Natural killer cell (primary cell): ENCODE measurements at regions not wholly inside any gene's neighbourhood (a gene's known extent, or its start where the extent isn't known, plus 50 kb on each side); places are given as distances from the start of the nearest gene placed in this dataset.

Experiments
- ATAC-seq, 3 donors: fragments of 150-1000 bp in 2 of 3; fragments of 200-7000 bp in 1 of 3; cut with Tn5 transposase; 1 replicate in 1 of 3; 2 replicates in 2 of 3; pipeline ENCODE4 v1.10.0; 2021; ENCODE audit warnings: mild to moderate bottlenecking in 2 of 3, moderate library complexity in 2 of 3
- DNase-seq, 2 donors: peaks; one replicate each; pipeline versions ENCODE4 v3.0.0 to v3.0.0-alpha.2; 2013 to 2021; ENCODE audit warnings: mixed read lengths in 1 of 2
- H3K27ac ChIP-seq: one replicate; pipeline ENCODE4 v1.5.1; 2013; ENCODE audit warnings: mild to moderate bottlenecking, low read length
- H3K27me3 ChIP-seq: one replicate; pipeline ENCODE4 v1.6.1; 2013; ENCODE audit warnings: low read length; ENCODE audit not compliant: control insufficient read depth, insufficient read depth
- H3K36me3 ChIP-seq: one replicate; pipeline ENCODE4 v1.6.1; 2013; ENCODE audit warnings: low read length; ENCODE audit not compliant: control insufficient read depth, insufficient read depth
- H3K4me1 ChIP-seq: one replicate; pipeline ENCODE4 v1.6.1; 2013; ENCODE audit warnings: low read length; ENCODE audit not compliant: control insufficient read depth, insufficient read depth
- H3K4me3 ChIP-seq: one replicate; pipeline ENCODE4 v1.5.1; 2013; ENCODE audit warnings: low read length
- H3K9me3 ChIP-seq: one replicate; pipeline ENCODE4 v1.6.1; 2013; ENCODE audit warnings: low read length; ENCODE audit not compliant: control insufficient read depth, insufficient read depth
- H3K27ac Mint-ChIP-seq, 2 donors: one replicate each; pipeline ENCODE4 v1.8.0; 2022; ENCODE audit warnings: mild to moderate bottlenecking in 2 of 2, mixed read lengths in 2 of 2, moderate library complexity in 1 of 2
- H3K27me3 Mint-ChIP-seq, 2 donors: one replicate each; pipeline ENCODE4 v1.8.0; 2022; ENCODE audit warnings: low read depth in 2 of 2, mixed read lengths in 2 of 2
- H3K36me3 Mint-ChIP-seq: one replicate; pipeline ENCODE4 v1.8.0; 2022; ENCODE audit warnings: mixed read lengths
- H3K4me1 Mint-ChIP-seq, 2 donors: one replicate each; pipeline ENCODE4 v1.8.0; 2022; ENCODE audit warnings: mixed read lengths in 2 of 2
- H3K4me3 Mint-ChIP-seq: one replicate; pipeline ENCODE4 v1.8.0; 2022; ENCODE audit warnings: mild to moderate bottlenecking, moderate library complexity, mixed read lengths
- H3K9me3 Mint-ChIP-seq, 2 donors: one replicate each; pipeline ENCODE4 v1.8.0; 2022; ENCODE audit warnings: mixed read lengths in 2 of 2
- WGBS: methylation state at CpG from one replicate; pipeline ENCODE4 v1.1.7; 2013; ENCODE audit warnings: missing lambda C conversion rate; ENCODE audit not compliant: insufficient coverage; 5-methylcytosine and 5-hydroxymethylcytosine counted together
- intact Hi-C: fragments of 100-400 bp; cut with micrococcal nuclease; formaldehyde crosslinking; loops from one replicate; pipeline ENCODE4 v1.14.2; 2022
- TF ChIP-seq, protein P1 (sequence below): fragments of 200-600 bp; IDR thresholded peaks from one replicate; pipeline ENCODE4 v1.8.0; 2022; ENCODE audit warnings: antibody characterized with exemption

DNA sequence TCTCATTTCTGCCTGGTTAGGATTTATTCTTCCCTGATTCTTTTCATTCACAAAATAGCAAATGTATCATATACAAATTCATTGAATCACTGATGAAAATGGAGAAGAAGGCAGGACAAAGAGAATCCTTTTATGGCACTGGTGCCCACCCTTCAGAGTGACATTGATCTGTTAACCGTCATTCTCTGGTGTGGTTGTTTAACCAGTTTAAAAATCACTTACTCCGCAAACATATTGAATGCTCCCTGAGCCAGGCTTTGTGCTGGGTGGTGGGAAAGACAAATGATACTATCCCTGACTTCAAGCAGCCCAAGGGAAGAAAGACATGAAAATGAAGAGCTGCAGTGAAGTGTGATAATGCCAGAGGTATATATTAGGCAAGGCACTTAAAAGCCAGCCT is 187.5 kb upstream of the SLC38A2 start:
- intact Hi-C loops, result loop anchor here (5.0 kb wide), 1 partner anchor 88 kb away; no protein-coding TSS in a partner anchor
- TF ChIP-seq, protein P1, sequence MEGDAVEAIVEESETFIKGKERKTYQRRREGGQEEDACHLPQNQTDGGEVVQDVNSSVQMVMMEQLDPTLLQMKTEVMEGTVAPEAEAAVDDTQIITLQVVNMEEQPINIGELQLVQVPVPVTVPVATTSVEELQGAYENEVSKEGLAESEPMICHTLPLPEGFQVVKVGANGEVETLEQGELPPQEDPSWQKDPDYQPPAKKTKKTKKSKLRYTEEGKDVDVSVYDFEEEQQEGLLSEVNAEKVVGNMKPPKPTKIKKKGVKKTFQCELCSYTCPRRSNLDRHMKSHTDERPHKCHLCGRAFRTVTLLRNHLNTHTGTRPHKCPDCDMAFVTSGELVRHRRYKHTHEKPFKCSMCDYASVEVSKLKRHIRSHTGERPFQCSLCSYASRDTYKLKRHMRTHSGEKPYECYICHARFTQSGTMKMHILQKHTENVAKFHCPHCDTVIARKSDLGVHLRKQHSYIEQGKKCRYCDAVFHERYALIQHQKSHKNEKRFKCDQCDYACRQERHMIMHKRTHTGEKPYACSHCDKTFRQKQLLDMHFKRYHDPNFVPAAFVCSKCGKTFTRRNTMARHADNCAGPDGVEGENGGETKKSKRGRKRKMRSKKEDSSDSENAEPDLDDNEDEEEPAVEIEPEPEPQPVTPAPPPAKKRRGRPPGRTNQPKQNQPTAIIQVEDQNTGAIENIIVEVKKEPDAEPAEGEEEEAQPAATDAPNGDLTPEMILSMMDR, result no peak
- WGBS, result 100% methylated on average over 2 of the region's 2 CpGs

DNA sequence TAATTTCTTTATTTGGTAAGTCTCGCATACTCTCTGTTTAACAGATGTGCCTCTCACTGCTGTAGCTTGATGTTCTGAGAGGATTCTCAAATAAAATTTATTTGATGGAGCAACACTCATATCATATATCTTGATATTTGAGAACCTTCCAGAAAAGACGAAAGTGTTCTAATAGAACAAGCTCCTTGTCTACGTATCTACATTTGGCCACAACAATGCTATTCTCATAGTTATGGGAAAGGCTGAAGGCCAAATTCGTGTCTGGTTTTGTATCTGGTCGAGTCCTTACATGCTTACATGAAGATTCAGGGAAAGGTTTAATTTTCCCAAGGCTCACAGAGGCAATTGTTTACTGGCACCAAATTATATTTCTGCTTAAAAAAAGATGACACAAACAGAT is 186.7 kb upstream of the SLC38A2 start:
- no peaks in the 10 kb centered on the region for H3K9me3 ChIP-seq
- H3K36me3 ChIP-seq, result no peaks in the 10 kb centered on the region
- TF ChIP-seq, protein P1, result no peak
- ATAC-seq (no peak), DNase-seq (no peak)
- H3K27ac ChIP-seq, result no peak overlapping the region
- no peak overlapping the region for H3K4me3 ChIP-seq
- WGBS, result 84% methylated on average over 4 of the region's 5 CpGs
- Mint-ChIP-seq H3K27me3 (no peaks in the 10 kb centered on the region), H3K4me3 (no peak overlapping the region), H3K36me3 (no peaks in the 10 kb centered on the region), H3K4me1 (peaks cover 10 to 22% of the 10 kb centered on the region in 2 donors), H3K27ac (no peak overlapping the region), H3K9me3 (peaks cover 0 to 2% of the 10 kb centered on the region in 2 donors)
- H3K4me1 ChIP-seq, result no peaks in the 10 kb centered on the region
- no peaks in the 10 kb centered on the region for H3K27me3 ChIP-seq
- intact Hi-C loops, result no loop called here

More for the DNA sequence above, 187.5 kb upstream of the SLC38A2 start:
- Histone ChIP-seq H3K4me3 (no peak overlapping the region), H3K27me3 (no peaks in the 10 kb centered on the region), H3K9me3 (no peaks in the 10 kb centered on the region), H3K27ac (no peak overlapping the region), H3K4me1 (no peaks in the 10 kb centered on the region), H3K36me3 (no peaks in the 10 kb centered on the region)
- no peak for ATAC-seq
- Mint-ChIP-seq H3K27ac (no peak overlapping the region), H3K4me1 (peaks cover 12 to 22% of the 10 kb centered on the region in 2 donors), H3K4me3 (no peak overlapping the region), H3K36me3 (peaks cover 5% of the 10 kb centered on the region), H3K9me3 (peaks cover 2 to 4% of the 10 kb centered on the region in 2 donors), H3K27me3 (no peaks in the 10 kb centered on the region)
- DNase-seq, result no peak

DNA sequence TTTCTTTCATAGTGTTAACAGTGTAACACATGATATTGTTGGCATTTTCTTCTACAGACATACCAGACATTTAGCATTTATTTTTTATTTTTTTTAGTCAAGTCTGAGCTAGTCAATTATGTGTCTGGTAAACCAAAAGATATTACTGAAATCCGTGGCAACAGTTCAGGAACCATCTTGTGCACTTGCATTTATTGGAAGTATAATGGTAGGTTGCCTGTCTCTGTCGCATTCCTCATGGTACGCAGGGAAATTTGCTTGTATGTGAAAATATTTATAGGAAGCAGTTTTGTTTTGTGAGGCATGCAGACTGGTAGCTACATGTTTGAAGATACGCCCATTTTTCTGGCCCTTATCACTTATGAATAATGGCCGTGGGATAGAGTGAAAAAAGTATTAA is 186.1 kb upstream of the SLC38A2 start:
- Histone ChIP-seq H3K36me3 (no peaks in the 10 kb centered on the region), H3K4me3 (no peak overlapping the region), H3K27me3 (no peaks in the 10 kb centered on the region), H3K27ac (no peak overlapping the region), H3K9me3 (no peaks in the 10 kb centered on the region), H3K4me1 (no peaks in the 10 kb centered on the region)
- DNase-seq (no peak), ATAC-seq (no peak)
- no peak overlapping the region for H3K27ac Mint-ChIP-seq
- H3K9me3 Mint-ChIP-seq, result peaks cover 0 to 2% of the 10 kb centered on the region in 2 donors
- intact Hi-C loops, result no loop called here
- H3K27me3 Mint-ChIP-seq, result no peaks in the 10 kb centered on the region
- TF ChIP-seq, protein P1, result no peak
- peaks cover 10 to 22% of the 10 kb centered on the region in 2 donors for H3K4me1 Mint-ChIP-seq
- 99% methylated on average over 3 of the region's 5 CpGs for WGBS
- H3K36me3 Mint-ChIP-seq, result no peaks in the 10 kb centered on the region
- H3K4me3 Mint-ChIP-seq, result no peak overlapping the region
